ENCODE measurements at regions not wholly inside any gene's neighbourhood (a gene's known extent, or its start where the extent isn't known, plus 50 kb on each side); places are given as distances from the start of the nearest gene placed in this dataset.

- ChIA-PET CTCF (ENCODE audit: low intra/inter-chr PET ratio, low total read pairs) (no interaction called here), POLR2A (interaction anchor here (1.2 to 1.4 kb wide), 2 partner anchors 37 to 39 kb away, joined by 4 to 5 read pairs; no protein-coding TSS in a partner anchor)
- Histone ChIP-seq H3K27me3 (ENCODE audit: control insufficient read depth in 1 of 2, insufficient read depth in 2 of 2, low read length in 2 of 2) (no peaks in the 10 kb centered on the region), H4K20me1 (ENCODE audit: insufficient read depth, low read length) (no peaks in the 10 kb centered on the region), H3K36me3 (replicated peaks in 1 of 2; ENCODE audit: control insufficient read depth in 1 of 2, insufficient read depth in 2 of 2, low read length in 2 of 2) (no peaks in the 10 kb centered on the region), H3K79me2 (ENCODE audit: insufficient read depth, low read length) (no peaks in the 10 kb centered on the region), H3K27ac (ENCODE audit: extremely low read length, insufficient read depth, low read length) (peak overlapping the region; percentile 22), H3K9me3 (ENCODE audit: low read length) (no peaks in the 10 kb centered on the region), H3K4me3 (replicated peaks in 1 of 3; ENCODE audit: insufficient read depth in 1 of 3, low read depth in 2 of 3, low read length in 3 of 3) (no peak overlapping the region), H3K4me2 (ENCODE audit: low read depth, low read length) (peak overlapping the region; percentile 9; the same call in 1 of the 2 replicates), H2AFZ (ENCODE audit: low read length) (no peak overlapping the region), H3K4me1 (ENCODE audit: insufficient read depth, low read length) (peaks cover 53% of the 10 kb centered on the region), H3K9ac (ENCODE audit: insufficient read depth, low read depth, low read length) (no peak overlapping the region; the same call in 1 of the 2 replicates)
- DNase-seq (ENCODE audit: low spot score) (peak; percentile 92), ATAC-seq (peak; percentile 99), FAIRE-seq (peak; percentile 64)
- WGBS (ENCODE audit: low lambda C conversion rate), result 1% methylated on average over 4 of the region's 4 CpGs
- in situ Hi-C loops (cut with HindIII; ENCODE audit: extremely low pct_ligation_motif_present, low pct_unique_long_range_greater_than_20kb) (no loop called here), intact Hi-C loops (cut with micrococcal nuclease; ENCODE audit: unreplicated experiment) (loop anchor here (5.0 to 10.0 kb wide), 3 partner anchors 39 to 319 kb away; no protein-coding TSS in a partner anchor)
- BruUV-seq (replicated peaks), result no TSS peak
- 0 out of 2 replicates have a peak, but pooled peaks have one; percentile 74 for TF ChIP-seq ZNF44 (CRISPR knock-in tag; IDR thresholded peaks at IDR 0.05)
- no peak for TF ChIP-seq KDM5A (IDR thresholded peaks at IDR 0.05; ENCODE audit: borderline replicate concordance, low read length)
- no peak for TF ChIP-seq ZNF263 (CRISPR knock-in tag; IDR thresholded peaks at IDR 0.05)
- no peak for TF ChIP-seq HOXA9 (CRISPR knock-in tag; IDR thresholded peaks at IDR 0.05; ENCODE audit: borderline replicate concordance)
- no peak for TF ChIP-seq ZKSCAN1 (IDR thresholded peaks at IDR 0.05; ENCODE audit: low read length)
- TF ChIP-seq FOXJ3 (CRISPR knock-in tag; IDR thresholded peaks at IDR 0.05; ENCODE audit: borderline replicate concordance), result 0 out of 2 replicates have a peak, but pooled peaks have one; percentile 52
- TF ChIP-seq JUND (CRISPR knock-in tag; IDR thresholded peaks at IDR 0.05), result peak; percentile 80; the same call in 1 of the 2 replicates
- TF ChIP-seq ZNF75D (CRISPR knock-in tag; IDR thresholded peaks at IDR 0.05; ENCODE audit: borderline replicate concordance), result no peak
- 0 out of 2 replicates have a peak, but pooled peaks have one; percentile 4 for TF ChIP-seq CEBPG (CRISPR knock-in tag; IDR thresholded peaks at IDR 0.05)
- 0 out of 2 replicates have a peak, but pooled peaks have one; percentile 17 for TF ChIP-seq ZKSCAN8 (CRISPR knock-in tag; IDR thresholded peaks at IDR 0.05; ENCODE audit: borderline replicate concordance)
- TF ChIP-seq SOX6 (IDR thresholded peaks at IDR 0.05), result no peak
- TF ChIP-seq SOX6 (CRISPR knock-in tag; IDR thresholded peaks at IDR 0.05), result peak; percentile 85
- peak; percentile 41; the same call in 1 of the 2 replicates for TF ChIP-seq ZNF331 (CRISPR knock-in tag; IDR thresholded peaks at IDR 0.05)
- TF ChIP-seq IRF1 (CRISPR knock-in tag; IDR thresholded peaks at IDR 0.05; ENCODE audit: low read depth), result no peak
- TF ChIP-seq CAMTA2 (CRISPR knock-in tag; IDR thresholded peaks at IDR 0.05; ENCODE audit: borderline replicate concordance), result no peak
- peak; percentile 45 for TF ChIP-seq SAP130 (CRISPR knock-in tag; IDR thresholded peaks at IDR 0.05; ENCODE audit: low read depth)
- 0 out of 2 replicates have a peak, but pooled peaks have one; percentile 29 for TF ChIP-seq KAT8 (CRISPR knock-in tag; IDR thresholded peaks at IDR 0.05)
- TF ChIP-seq ATAD3A (CRISPR knock-in tag; IDR thresholded peaks at IDR 0.05), result no peak
- TF ChIP-seq BRD4 (CRISPR knock-in tag; IDR thresholded peaks at IDR 0.05), result no peak
- TF ChIP-seq ZNF644 (CRISPR knock-in tag; IDR thresholded peaks at IDR 0.05; ENCODE audit: low read depth), result peak; percentile 97
- no peak for TF ChIP-seq NCOA5 (CRISPR knock-in tag; IDR thresholded peaks at IDR 0.05)
- TF ChIP-seq MTF1 (CRISPR knock-in tag; IDR thresholded peaks at IDR 0.05), result no peak
- peak; percentile 42; the same call in 1 of the 2 replicates for TF ChIP-seq ZNF788 (CRISPR knock-in tag; IDR thresholded peaks at IDR 0.05; ENCODE audit: borderline replicate concordance)
- TF ChIP-seq HDAC2 (CRISPR knock-in tag; IDR thresholded peaks at IDR 0.05), result peak; percentile 74
- no peak for TF ChIP-seq MLX (CRISPR knock-in tag; IDR thresholded peaks at IDR 0.05)
- TF ChIP-seq KDM1A (CRISPR knock-in tag; IDR thresholded peaks at IDR 0.05), result 0 out of 2 replicates have a peak, but pooled peaks have one; percentile 22
- TF ChIP-seq ZNF326 (CRISPR knock-in tag; IDR thresholded peaks at IDR 0.05; ENCODE audit: borderline replicate concordance), result no peak
Observed at GRCh38 chr5:56676091-56676768, 139.1 kb upstream of the MAP3K1 start.

Measured in HepG2 (cell line).